ENCODE measurements at regions not wholly inside any gene's neighbourhood (a gene's known extent, or its start where the extent isn't known, plus 50 kb on each side); places are given as distances from the start of the nearest gene placed in this dataset.
"Not testable (repeated sequence)": the region's sequence is repeated elsewhere in the genome, so short reads cannot be mapped to it uniquely, and the experiment has no call there.

- no peaks in the 10 kb centered on the region for H3K4me1 Mint-ChIP-seq (ENCODE audit: low read depth)
- H3K27me3 Mint-ChIP-seq, result no peaks in the 10 kb centered on the region
Observed at GRCh38 chr14:44417809-44418208, 89.3 kb downstream of the FSCB start.

GRCh38 chr14:44414646-44415045, 92.4 kb downstream of the FSCB start:
- ChIA-PET CTCF (no interaction called here), POLR2A (no interaction called here)
- H3K27ac Mint-ChIP-seq, result no peak overlapping the region
- DNase-seq, result no peak
- H3K4me3 Mint-ChIP-seq, result no peak overlapping the region
- no peaks in the 10 kb centered on the region for H3K36me3 Mint-ChIP-seq
- no peaks in the 10 kb centered on the region for H3K4me1 Mint-ChIP-seq (ENCODE audit: low read depth)
- peaks cover 5% of the 10 kb centered on the region for H3K9me3 Mint-ChIP-seq
- intact Hi-C loops (cut with micrococcal nuclease), result no loop called here
- no peaks in the 10 kb centered on the region for H3K27me3 Mint-ChIP-seq

More at GRCh38 chr14:44417809-44418208, 89.3 kb downstream of the FSCB start:
- H3K36me3 Mint-ChIP-seq, result no peaks in the 10 kb centered on the region
- no peak overlapping the region for H3K4me3 Mint-ChIP-seq
- no peak for DNase-seq
- ChIA-PET CTCF (no interaction called here), POLR2A (no interaction called here)
- no peak overlapping the region for H3K27ac Mint-ChIP-seq
- H3K9me3 Mint-ChIP-seq, result peaks cover 5% of the 10 kb centered on the region
- intact Hi-C loops (cut with micrococcal nuclease), result no loop called here

GRCh38 chr14:44412858-44413569, 94.1 kb downstream of the FSCB start:
- Mint-ChIP-seq H3K27me3 (no peaks in the 10 kb centered on the region), H3K27ac (no peak overlapping the region), H3K4me1 (ENCODE audit: low read depth) (no peaks in the 10 kb centered on the region), H3K4me3 (no peak overlapping the region), H3K36me3 (no peaks in the 10 kb centered on the region), H3K9me3 (peaks cover 3% of the 10 kb centered on the region)
- no peak for DNase-seq
- ChIA-PET POLR2A (no interaction called here), CTCF (no interaction called here)
- intact Hi-C loops (cut with micrococcal nuclease), result no loop called here

- H3K4me3 Mint-ChIP-seq, result no peak overlapping the region
- H3K27me3 Mint-ChIP-seq, result no peaks in the 10 kb centered on the region
- no peaks in the 10 kb centered on the region for H3K36me3 Mint-ChIP-seq
- H3K27ac Mint-ChIP-seq, result no peak overlapping the region
- CTCF ChIA-PET, result no interaction called here
- no peaks in the 10 kb centered on the region for H3K4me1 Mint-ChIP-seq (ENCODE audit: low read depth)
- H3K9me3 Mint-ChIP-seq, result no peaks in the 10 kb centered on the region
- no peak for DNase-seq
- POLR2A ChIA-PET, result no interaction called here
- intact Hi-C loops (cut with micrococcal nuclease), result no loop called here
Observed at GRCh38 chr14:44405011-44405486, 102.0 kb downstream of the FSCB start.

- no peaks in the 10 kb centered on the region for H3K9me3 Mint-ChIP-seq
- ChIA-PET POLR2A (no interaction called here), CTCF (no interaction called here)
- no peaks in the 10 kb centered on the region for H3K36me3 Mint-ChIP-seq
- H3K4me3 Mint-ChIP-seq, result no peak overlapping the region
- DNase-seq, result no peak
- no peak overlapping the region for H3K27ac Mint-ChIP-seq
- no peaks in the 10 kb centered on the region for H3K27me3 Mint-ChIP-seq
- H3K4me1 Mint-ChIP-seq (ENCODE audit: low read depth), result no peaks in the 10 kb centered on the region
- intact Hi-C loops (cut with micrococcal nuclease), result no loop called here
Observed at GRCh38 chr14:44404599-44404998, 102.5 kb downstream of the FSCB start.

GRCh38 chr14:44404036-44404435, 103.0 kb downstream of the FSCB start:
- no peak overlapping the region for H3K4me3 Mint-ChIP-seq
- no peak for DNase-seq
- no peaks in the 10 kb centered on the region for H3K27me3 Mint-ChIP-seq
- no peaks in the 10 kb centered on the region for H3K9me3 Mint-ChIP-seq
- no peaks in the 10 kb centered on the region for H3K36me3 Mint-ChIP-seq
- no peak overlapping the region for H3K27ac Mint-ChIP-seq
- ChIA-PET POLR2A (no interaction called here), CTCF (no interaction called here)
- intact Hi-C loops (cut with micrococcal nuclease), result no loop called here
- H3K4me1 Mint-ChIP-seq (ENCODE audit: low read depth), result no peaks in the 10 kb centered on the region

- Mint-ChIP-seq H3K4me3 (no peak overlapping the region), H3K9me3 (peaks cover 4% of the 10 kb centered on the region), H3K4me1 (ENCODE audit: low read depth) (no peaks in the 10 kb centered on the region), H3K27me3 (no peaks in the 10 kb centered on the region), H3K27ac (no peak overlapping the region), H3K36me3 (no peaks in the 10 kb centered on the region)
- intact Hi-C loops (cut with micrococcal nuclease), result no loop called here
- ChIA-PET POLR2A (interaction anchor here (0.6 kb wide), 1 partner anchor 248 kb away, joined by 3 read pairs; no protein-coding TSS in a partner anchor), CTCF (no interaction called here)
- no peak for DNase-seq
Observed at GRCh38 chr14:44403193-44403592, 103.9 kb downstream of the FSCB start.

- Mint-ChIP-seq H3K9me3 (peaks cover 7% of the 10 kb centered on the region), H3K4me1 (ENCODE audit: low read depth) (no peaks in the 10 kb centered on the region), H3K27ac (no peak overlapping the region), H3K36me3 (no peaks in the 10 kb centered on the region), H3K27me3 (no peaks in the 10 kb centered on the region), H3K4me3 (no peak overlapping the region)
- CTCF ChIA-PET, result no interaction called here
- no peak for DNase-seq
- POLR2A ChIA-PET, result no interaction called here
- intact Hi-C loops (cut with micrococcal nuclease), result no loop called here
Observed at GRCh38 chr14:44396226-44396625, 110.9 kb downstream of the FSCB start.

GRCh38 chr14:44392984-44393383, 114.1 kb downstream of the FSCB start:
- H3K9me3 Mint-ChIP-seq, result peaks cover 3% of the 10 kb centered on the region
- H3K4me3 Mint-ChIP-seq, result no peak overlapping the region
- no peaks in the 10 kb centered on the region for H3K27me3 Mint-ChIP-seq
- POLR2A ChIA-PET, result no interaction called here
- CTCF ChIA-PET, result no interaction called here
- H3K27ac Mint-ChIP-seq, result no peak overlapping the region
- H3K36me3 Mint-ChIP-seq, result no peaks in the 10 kb centered on the region
- no peak for DNase-seq
- H3K4me1 Mint-ChIP-seq (ENCODE audit: low read depth), result no peaks in the 10 kb centered on the region
- intact Hi-C loops (cut with micrococcal nuclease), result no loop called here

- no peaks in the 10 kb centered on the region for H3K36me3 Mint-ChIP-seq
- H3K27ac Mint-ChIP-seq, result no peak overlapping the region
- POLR2A ChIA-PET, result no interaction called here
- H3K9me3 Mint-ChIP-seq, result no peaks in the 10 kb centered on the region
- no peak for DNase-seq
- H3K27me3 Mint-ChIP-seq, result no peaks in the 10 kb centered on the region
- CTCF ChIA-PET, result no interaction called here
- H3K4me3 Mint-ChIP-seq, result no peak overlapping the region
- intact Hi-C loops (cut with micrococcal nuclease), result no loop called here
- H3K4me1 Mint-ChIP-seq (ENCODE audit: low read depth), result no peaks in the 10 kb centered on the region
Observed at GRCh38 chr14:44388306-44388705, 118.8 kb downstream of the FSCB start.

- ChIA-PET CTCF (no interaction called here), POLR2A (no interaction called here)
- no peak for DNase-seq
- intact Hi-C loops (cut with micrococcal nuclease), result no loop called here
- Mint-ChIP-seq H3K27ac (no peak overlapping the region), H3K4me1 (ENCODE audit: low read depth) (no peaks in the 10 kb centered on the region), H3K4me3 (no peak overlapping the region), H3K9me3 (no peaks in the 10 kb centered on the region), H3K27me3 (no peaks in the 10 kb centered on the region), H3K36me3 (no peaks in the 10 kb centered on the region)
Observed at GRCh38 chr14:44385906-44386305, 121.2 kb downstream of the FSCB start.

GRCh38 chr14:44385296-44385695, 121.8 kb downstream of the FSCB start:
- DNase-seq; intact Hi-C loops (cut with micrococcal nuclease); H3K4me3 Mint-ChIP-seq; POLR2A ChIA-PET; H3K36me3 Mint-ChIP-seq; H3K27me3 Mint-ChIP-seq; H3K9me3 Mint-ChIP-seq; H3K27ac Mint-ChIP-seq; CTCF ChIA-PET; H3K4me1 Mint-ChIP-seq (ENCODE audit: low read depth): not testable (repeated sequence)

GRCh38 chr14:44384601-44385293, 122.3 kb downstream of the FSCB start:
- CTCF ChIA-PET; H3K27ac Mint-ChIP-seq; H3K4me3 Mint-ChIP-seq; POLR2A ChIA-PET; H3K4me1 Mint-ChIP-seq (ENCODE audit: low read depth); DNase-seq; H3K27me3 Mint-ChIP-seq; H3K9me3 Mint-ChIP-seq; H3K36me3 Mint-ChIP-seq; intact Hi-C loops (cut with micrococcal nuclease): not testable (repeated sequence)

Data from activated CD4-positive, alpha-beta memory T cell treated with anti-CD3 and anti-CD28 coated beads for 36 hours (primary cell).